GM19455 (cell line): ENCODE measurements at regions not wholly inside any gene's neighbourhood (a gene's known extent, or its start where the extent isn't known, plus 50 kb on each side); places are given as distances from the start of the nearest gene placed in this dataset.

ENCODE experiments used
- ATAC-seq: cut with Tn5 transposase; IDR thresholded peaks from one replicate; pipeline ENCODE4 v1.9.1; 2021; ENCODE audit not compliant: unreplicated experiment

DNA sequence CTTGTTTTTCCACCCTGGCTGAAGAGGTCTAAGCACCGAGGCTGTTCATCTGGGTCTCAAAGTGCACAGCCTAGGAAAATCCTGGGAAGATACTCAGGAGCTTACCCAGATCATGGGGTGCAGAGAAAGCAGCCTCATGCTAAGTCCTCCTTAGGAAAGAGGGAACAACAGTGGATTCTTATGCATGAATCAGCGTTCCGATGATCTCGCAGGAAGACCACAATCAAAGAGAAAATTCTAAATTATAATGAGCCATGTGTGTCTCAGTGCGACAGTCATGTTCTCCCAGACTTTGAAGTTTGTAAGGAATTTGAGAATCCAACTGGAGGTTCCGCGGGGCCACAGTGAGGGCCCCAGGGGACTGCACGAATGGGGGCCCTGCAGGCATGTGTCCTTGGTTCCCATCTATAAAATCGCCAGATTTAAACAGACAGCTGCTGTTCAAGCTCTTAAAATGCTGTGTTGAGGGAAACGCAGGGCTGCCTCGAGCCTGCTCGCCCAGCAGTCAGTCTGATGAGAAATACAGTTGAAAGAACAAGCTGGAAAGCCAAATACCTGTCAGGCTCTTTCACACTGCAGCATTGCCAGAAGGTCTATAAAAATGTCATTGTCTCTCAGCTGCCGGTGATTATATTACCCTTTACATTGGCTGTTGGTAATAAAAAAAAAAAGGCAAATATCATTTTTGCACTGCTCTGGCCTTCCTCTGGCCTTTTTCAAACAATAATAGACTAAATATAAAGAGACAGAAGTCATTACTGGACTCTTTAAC is 152.1 kb downstream of the PMP22 start:
- no peak for ATAC-seq

DNA sequence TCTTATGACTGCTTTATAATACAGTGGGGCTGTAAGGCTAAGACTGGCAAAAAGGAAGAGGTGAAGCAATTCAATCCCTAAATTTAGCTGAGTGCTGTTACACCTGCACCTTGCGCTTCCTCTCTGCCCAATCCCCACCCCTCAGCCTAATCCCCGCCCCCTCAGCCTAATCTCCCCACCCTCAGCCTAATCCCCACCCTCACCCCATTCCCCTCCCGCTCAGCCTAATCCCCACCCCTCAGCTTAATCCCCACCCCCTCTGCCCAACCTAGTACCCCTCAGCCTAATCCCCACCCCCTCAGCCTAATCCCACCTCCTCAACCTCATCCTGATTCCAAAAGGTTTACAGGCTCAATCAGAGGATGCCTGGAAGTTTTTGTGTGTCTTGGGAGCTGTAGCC is 155.5 kb downstream of the PMP22 start:
- no peak for ATAC-seq

DNA sequence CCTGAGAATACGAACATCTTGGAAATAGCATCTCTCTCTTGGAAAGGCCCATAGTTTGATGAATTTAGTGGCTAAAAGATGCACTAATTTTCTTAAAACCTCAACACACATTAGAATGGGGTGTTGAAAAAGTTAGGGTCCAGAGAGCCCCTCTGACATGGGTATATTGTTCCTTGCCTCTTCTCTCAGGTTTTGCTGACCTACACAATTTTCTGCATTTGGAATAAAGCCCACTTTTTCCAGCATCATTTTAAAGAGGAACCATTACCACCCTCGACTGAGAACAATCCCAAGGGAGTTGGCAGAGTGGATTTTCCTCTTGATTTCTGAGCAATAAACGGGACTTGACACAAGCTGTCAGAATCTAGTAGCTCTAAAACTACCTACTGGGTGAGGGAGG is 156.1 kb downstream of the PMP22 start:
- ATAC-seq = no peak

- no peak for ATAC-seq
Measured at GRCh38 chr17:15106540-15106939, 158.6 kb downstream of the PMP22 start.

DNA sequence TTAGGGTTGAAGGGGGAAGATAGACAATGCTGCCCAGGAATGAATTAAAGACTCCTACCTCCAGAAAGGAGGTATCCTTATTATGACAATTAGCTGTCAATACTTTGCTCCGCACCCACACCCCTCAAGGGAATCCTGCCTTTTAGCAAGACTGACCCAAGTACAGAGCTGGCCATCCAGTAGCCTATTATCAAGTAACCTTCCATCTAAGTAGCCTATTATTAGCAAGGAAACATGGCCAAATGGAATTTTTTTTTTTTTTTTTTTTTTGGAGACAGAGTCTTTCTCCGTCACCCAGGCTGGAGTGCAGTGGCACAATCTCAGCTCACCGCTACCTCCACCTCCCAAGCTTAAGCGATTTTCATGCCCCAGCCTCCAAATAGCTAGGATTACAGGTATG is 161.3 kb downstream of the PMP22 start:
- ATAC-seq = no peak

DNA sequence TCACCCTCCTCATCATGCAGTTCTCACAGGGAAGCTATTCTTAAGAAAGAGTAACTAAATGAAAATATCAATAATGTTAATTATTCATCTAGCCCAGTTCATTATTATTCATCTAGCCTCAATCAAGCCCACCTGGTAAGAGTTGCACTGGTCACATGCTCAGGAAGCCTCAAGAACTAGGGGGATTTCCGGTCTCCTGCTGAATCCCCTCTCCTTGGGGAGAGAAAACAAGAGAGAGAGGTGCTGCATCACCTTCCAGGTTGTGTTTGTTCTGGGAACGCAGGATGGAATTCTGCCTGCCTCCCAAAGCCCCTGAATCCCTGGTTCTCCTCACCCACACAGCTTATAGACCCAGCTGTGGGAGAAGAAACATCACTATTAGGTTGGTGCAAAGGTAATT is 164.0 kb downstream of the PMP22 start:
- ATAC-seq = no peak

DNA sequence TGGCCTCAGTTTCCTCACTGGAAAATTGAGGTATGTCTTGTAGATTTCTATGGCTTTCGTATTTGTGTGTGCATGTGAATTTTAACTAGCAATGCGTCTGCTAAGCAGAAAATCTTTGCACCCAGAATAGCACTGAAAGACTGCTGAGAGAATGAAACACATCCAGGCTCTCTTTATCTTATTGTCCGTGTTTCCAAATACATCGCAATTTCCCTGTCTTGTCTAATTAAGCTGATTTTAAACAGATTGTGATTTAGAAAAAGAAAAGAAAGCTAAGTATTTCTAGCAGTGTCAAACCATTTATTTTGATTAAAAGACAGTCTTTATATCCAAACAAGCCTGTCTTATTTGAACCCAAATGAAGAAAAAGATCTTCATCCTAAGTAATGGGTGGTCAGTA is 168.6 kb downstream of the PMP22 start:
- no peak for ATAC-seq

- ATAC-seq = no peak
Measured at GRCh38 chr17:15095935-15096334, 169.2 kb downstream of the PMP22 start.

DNA sequence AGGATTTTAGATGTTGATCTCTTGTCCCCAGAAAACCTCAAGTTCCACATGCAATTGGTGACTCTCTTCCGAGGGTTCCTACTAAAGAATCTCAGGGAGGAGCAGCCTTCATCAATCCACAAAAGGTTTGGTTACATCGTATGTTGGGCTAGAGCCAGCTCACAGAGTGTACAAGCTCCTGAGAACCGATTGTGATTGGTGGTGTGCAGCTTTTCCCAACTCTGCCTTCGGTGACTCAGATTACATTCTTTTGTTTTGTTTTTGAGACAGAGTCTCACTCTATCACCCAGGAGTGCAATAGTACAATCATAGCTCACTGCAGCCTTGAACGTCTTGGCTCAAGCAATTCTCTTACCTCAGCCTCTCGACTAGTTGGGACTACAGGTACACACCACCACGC is 172.4 kb downstream of the PMP22 start:
- ATAC-seq = no peak

DNA sequence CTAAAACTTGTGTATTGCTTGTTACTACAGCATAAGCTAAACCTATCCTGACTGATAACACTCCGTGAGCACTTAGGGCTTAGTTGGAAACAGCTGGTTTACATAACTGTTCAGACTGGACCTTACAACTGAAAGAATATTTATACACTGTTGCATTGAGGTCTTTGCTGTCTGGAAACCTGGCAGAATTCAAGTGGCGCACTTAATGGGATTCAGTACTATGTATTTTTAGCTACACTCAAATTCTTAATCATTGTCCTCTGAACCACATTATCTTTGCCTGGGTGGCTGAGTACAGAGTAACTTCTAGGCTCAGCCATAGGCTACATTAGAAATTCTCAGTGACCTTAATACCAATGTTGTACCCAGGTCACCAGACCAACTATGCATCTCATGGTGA is 172.9 kb downstream of the PMP22 start:
- no peak for ATAC-seq

GRCh38 chr17:15091825-15092224 is 173.3 kb downstream of the PMP22 start:
- no peak for ATAC-seq

DNA sequence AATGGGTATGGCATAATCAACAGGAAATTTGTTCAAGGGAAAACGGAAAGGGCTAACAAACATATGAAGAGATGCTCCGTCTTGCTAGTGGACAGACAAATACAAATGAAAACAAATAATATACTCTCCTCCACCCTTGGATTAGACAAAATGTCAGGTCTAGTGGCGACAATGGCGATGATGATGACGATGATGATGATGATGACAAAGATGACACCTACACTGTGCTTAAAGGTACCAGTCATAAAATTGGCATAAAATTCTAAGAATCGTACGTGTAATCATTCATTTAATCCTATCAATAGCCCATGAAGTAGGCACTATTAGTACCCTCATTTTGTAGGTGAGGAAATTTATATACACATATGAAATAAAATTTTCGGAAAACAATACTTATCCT is 174.6 kb downstream of the PMP22 start:
- ATAC-seq = no peak

DNA sequence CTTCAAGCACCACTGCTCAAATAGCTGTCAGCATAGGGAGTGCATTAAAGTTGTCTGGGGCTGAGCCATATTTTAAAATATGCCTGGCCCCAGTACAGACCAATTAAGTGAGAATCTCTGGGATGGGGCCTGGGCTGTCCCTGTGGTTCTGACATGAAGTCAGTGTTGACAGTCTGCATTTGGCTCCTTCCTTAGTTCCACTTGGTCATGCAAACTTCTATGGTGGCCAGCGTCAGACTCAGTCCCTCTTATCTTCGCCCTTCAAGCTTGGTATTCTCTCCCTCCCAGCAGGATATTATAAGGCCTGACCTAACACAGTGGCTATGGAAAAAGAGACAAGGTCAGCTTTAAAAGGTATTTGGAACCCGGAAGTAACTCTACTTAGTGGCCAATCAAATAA is 177.2 kb downstream of the PMP22 start:
- ATAC-seq = no peak

DNA sequence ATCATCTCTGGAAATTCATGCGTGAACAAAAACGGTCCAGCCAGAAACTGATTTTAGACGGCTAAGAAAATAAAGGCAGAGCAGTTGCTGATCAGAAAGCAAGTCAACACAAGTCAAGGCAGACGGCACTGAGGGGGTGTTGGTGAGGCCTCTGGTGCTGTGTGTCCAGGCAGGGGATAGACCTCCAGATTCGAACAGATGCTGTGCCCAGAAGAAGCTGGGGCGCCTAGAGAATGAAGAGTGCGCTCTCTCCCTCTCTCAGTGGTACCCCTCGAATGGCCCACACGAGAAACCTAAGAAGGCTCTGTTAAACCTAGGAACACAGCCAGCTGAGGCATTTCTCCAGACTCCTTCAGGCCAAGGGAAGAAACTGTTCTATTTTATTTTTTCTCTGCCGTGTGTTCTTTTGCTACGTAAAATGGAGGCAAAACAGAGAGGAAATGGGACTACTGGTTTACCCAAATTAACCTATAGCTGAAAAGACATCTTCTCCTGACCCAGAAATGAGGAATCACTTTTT is 178.3 kb downstream of the PMP22 start:
- ATAC-seq = no peak

GRCh38 chr17:15085890-15086677 is 179.0 kb downstream of the PMP22 start:
- ATAC-seq = no peak

- ATAC-seq = no peak
Measured at GRCh38 chr17:15083225-15083624, 181.9 kb downstream of the PMP22 start.

GRCh38 chr17:15081008-15081407 is 184.1 kb downstream of the PMP22 start:
- no peak for ATAC-seq

GRCh38 chr17:15078570-15078969 is 186.6 kb downstream of the PMP22 start:
- no peak for ATAC-seq

DNA sequence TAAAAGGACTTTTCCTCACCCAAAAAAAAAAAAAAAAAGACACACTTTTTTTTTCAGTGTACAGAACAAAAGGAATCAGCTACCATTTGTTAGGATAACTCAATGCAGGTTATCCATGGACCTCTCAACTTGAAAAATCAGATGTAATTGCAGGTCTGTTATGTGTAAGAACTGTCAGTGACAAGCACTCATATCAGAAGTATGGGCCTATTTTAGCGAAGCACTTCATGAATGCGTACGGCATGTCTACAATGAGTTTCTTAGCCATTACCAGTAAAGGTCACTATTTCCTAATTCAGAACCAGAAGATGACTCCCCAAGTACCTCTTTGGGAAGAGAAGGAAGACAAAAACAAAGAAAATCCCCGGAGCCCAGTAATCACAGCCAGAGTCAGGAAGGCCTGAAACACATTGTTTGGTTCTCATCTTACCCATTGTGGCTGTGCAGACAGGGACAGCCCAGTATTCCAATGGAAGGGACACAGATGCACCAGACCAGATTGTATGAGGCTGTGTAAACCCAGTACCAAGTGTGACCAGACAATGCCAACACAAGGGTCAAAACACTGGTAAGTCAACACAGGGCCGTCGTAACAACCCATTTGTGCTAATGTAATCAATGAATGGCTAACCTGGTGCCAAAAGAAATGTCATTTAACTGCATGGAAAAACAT is 188.0 kb downstream of the PMP22 start:
- no peak for ATAC-seq

DNA sequence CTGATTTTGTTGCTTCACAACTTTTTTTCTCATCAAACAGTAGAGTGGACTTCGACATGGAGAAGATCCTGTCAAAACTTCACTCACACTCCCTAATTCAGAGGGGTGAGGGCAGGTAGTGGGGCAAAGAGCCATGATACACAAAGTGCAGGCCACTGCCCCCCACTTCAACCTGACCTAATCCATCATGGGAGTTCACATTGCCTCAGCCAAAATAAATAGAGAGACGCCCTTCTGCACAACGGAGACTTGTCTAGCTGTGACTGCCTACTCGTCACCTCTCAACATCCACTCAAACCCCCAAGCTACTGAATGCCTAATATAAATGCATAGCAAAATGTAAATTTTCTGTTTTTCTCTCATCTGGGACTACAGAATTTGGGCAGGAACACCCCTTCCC is 213.2 kb downstream of the PMP22 start:
- ATAC-seq = no peak

DNA sequence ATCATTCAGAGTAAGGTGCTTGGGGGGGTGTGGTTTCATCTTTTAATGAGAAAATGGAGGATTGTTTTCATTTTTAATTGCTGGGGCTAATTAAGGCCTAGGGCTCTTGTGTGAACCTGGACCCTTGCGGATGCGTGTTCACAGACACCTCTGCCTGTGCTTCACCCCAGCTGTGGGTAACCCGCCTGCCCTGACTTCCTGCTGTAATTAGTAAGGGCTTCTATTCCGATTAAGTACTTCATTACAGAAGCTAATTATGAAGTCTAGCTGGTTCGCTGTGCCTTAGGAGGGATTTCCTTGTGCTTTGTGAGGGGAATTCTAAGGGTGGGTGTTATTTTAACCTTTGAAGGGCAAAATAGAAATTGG is 215.3 kb downstream of the PMP22 start:
- no peak for ATAC-seq
